Left lung (tissue), 4 donors: ENCODE measurements at regions not wholly inside any gene's neighbourhood (a gene's known extent, or its start where the extent isn't known, plus 50 kb on each side); places are given as distances from the start of the nearest gene placed in this dataset.
A peak's percentile ranks its signal among the peaks of the same experiment; 100 is the strongest.

Experiments used
- ATAC-seq: fragments of 200-7000 bp; cut with Tn5 transposase; one replicate; pipeline ENCODE4 v1.9.1; 2020; ENCODE audit warnings: moderate library complexity
- DNase-seq, 4 donors: peaks; one replicate each; pipeline ENCODE4 v3.0.0-alpha.2; 2013 to 2020
- H3K27ac ChIP-seq, 2 donors: fragments of 200-600 bp; sonication (generic) in 1 of 2; one replicate each; pipeline versions ENCODE4 v1.5.0 to v1.8.0; 2020 to 2021
- H3K27me3 ChIP-seq, 2 donors: fragments of 200-600 bp; sonication (generic) in 1 of 2; one replicate each; pipeline versions ENCODE4 v1.5.0 to v1.8.0; 2020 to 2021
- H3K36me3 ChIP-seq, 2 donors: fragments of 200-600 bp; sonication (generic) in 1 of 2; one replicate each; pipeline versions ENCODE4 v1.5.0 to v1.8.0; 2020 to 2021
- H3K4me1 ChIP-seq, 2 donors: fragments of 200-600 bp; one replicate each; pipeline ENCODE4 v1.8.0; 2021
- H3K4me3 ChIP-seq, 2 donors: fragments of 200-600 bp; sonication (generic) in 1 of 2; one replicate each; pipeline versions ENCODE4 v1.5.0 to v1.8.0; 2020 to 2021; ENCODE audit warnings: mild to moderate bottlenecking in 1 of 2
- H3K9me3 ChIP-seq, 2 donors: fragments of 200-600 bp; sonication (generic) in 1 of 2; one replicate each; pipeline versions ENCODE4 v1.5.0 to v1.8.0; 2020 to 2021
- CTCF ChIP-seq, 2 donors: fragments of 200-600 bp; sonication (generic) in 1 of 2; IDR thresholded peaks; one replicate each; pipeline versions ENCODE4 v1.5.0 to v1.8.0; 2021; ENCODE audit warnings: antibody characterized with exemption in 2 of 2
- intact Hi-C, 2 donors: fragments of 100-400 bp; cut with DNase I; formaldehyde crosslinking; loops; one replicate each; pipeline versions ENCODE4 v1.11.2 to v1.14.2; 2022
- donor health status: DM: no; HTN: yes; CAD: no.
- donor health status: DM: no; HTN: no; CAD: no.

- Histone ChIP-seq H3K4me3 (no peak overlapping the region), H3K27ac (no peak overlapping the region), H3K9me3 (no peaks in the 10 kb centered on the region), H3K36me3 (no peaks in the 10 kb centered on the region), H3K27me3 (no peaks in the 10 kb centered on the region), H3K4me1 (peaks cover 15 to 25% of the 10 kb centered on the region in 2 donors)
- DNase-seq (no peak), ATAC-seq (peak; percentile 56)
- intact Hi-C loops: no loop called here
- TF ChIP-seq CTCF (IDR thresholded peaks at IDR 0.05): no peak
These were observed 114.6 kb upstream of the RIPOR2 start for GRCh38 chr6:25050356-25050755.

GRCh38 chr6:25051083-25051482 lies 115.3 kb upstream of the RIPOR2 start:
- ATAC-seq (no peak), DNase-seq (no peak)
- no peak for TF ChIP-seq CTCF (IDR thresholded peaks at IDR 0.05)
- Histone ChIP-seq H3K36me3 (no peaks in the 10 kb centered on the region), H3K4me1 (peaks cover 15 to 25% of the 10 kb centered on the region in 2 donors), H3K4me3 (no peak overlapping the region), H3K27me3 (no peaks in the 10 kb centered on the region), H3K27ac (no peak overlapping the region), H3K9me3 (no peaks in the 10 kb centered on the region)
- intact Hi-C loops: no loop called here

- intact Hi-C loops: no loop called here
- Histone ChIP-seq H3K9me3 (no peaks in the 10 kb centered on the region), H3K27ac (no peak overlapping the region), H3K36me3 (no peaks in the 10 kb centered on the region), H3K27me3 (no peaks in the 10 kb centered on the region), H3K4me3 (no peak overlapping the region), H3K4me1 (peaks cover 15 to 34% of the 10 kb centered on the region in 2 donors)
- TF ChIP-seq CTCF (IDR thresholded peaks at IDR 0.05): no peak
- ATAC-seq: no peak
- DNase-seq: no peak
These were observed 116.4 kb upstream of the RIPOR2 start for GRCh38 chr6:25052181-25052580.

- DNase-seq (peak in 1 of 4 donors; percentile 30), ATAC-seq (peak; percentile 82)
- TF ChIP-seq CTCF (IDR thresholded peaks at IDR 0.05): no peak
- peak overlapping the region; percentile 20 to 47 for H3K27ac ChIP-seq
- no peaks in the 10 kb centered on the region for H3K9me3 ChIP-seq
- no peaks in the 10 kb centered on the region for H3K27me3 ChIP-seq
- intact Hi-C loops: no loop called here
- peaks cover 15 to 34% of the 10 kb centered on the region in 2 donors for H3K4me1 ChIP-seq
- H3K36me3 ChIP-seq: no peaks in the 10 kb centered on the region
- H3K4me3 ChIP-seq: no peak overlapping the region
These were observed 118.2 kb upstream of the RIPOR2 start for GRCh38 chr6:25053875-25054371.

GRCh38 chr6:25054469-25054868 lies 118.7 kb upstream of the RIPOR2 start:
- no peak for DNase-seq
- H3K36me3 ChIP-seq: no peaks in the 10 kb centered on the region
- H3K27ac ChIP-seq: peak overlapping the region in 1 of 2 donors; percentile 47
- peak; percentile 29 for ATAC-seq
- intact Hi-C loops: no loop called here
- TF ChIP-seq CTCF (IDR thresholded peaks at IDR 0.05): no peak
- H3K4me1 ChIP-seq: peaks cover 15 to 34% of the 10 kb centered on the region in 2 donors
- no peaks in the 10 kb centered on the region for H3K27me3 ChIP-seq
- H3K4me3 ChIP-seq: no peak overlapping the region
- no peaks in the 10 kb centered on the region for H3K9me3 ChIP-seq
